Neural cell (in vitro differentiated cells): ENCODE measurements at regions not wholly inside any gene's neighbourhood (a gene's known extent, or its start where the extent isn't known, plus 50 kb on each side); places are given as distances from the start of the nearest gene placed in this dataset.

Experiments
- H2AFZ ChIP-seq: fragments of 200-600, 300-800 bp; sonication (generic), shearing (Covaris generic); 2 replicates; pipeline ENCODE4 v1.6.0; 2014; ENCODE audit warnings: low read depth, mild to moderate bottlenecking, antibody characterized with exemption, low read length, moderate library complexity
- H3F3A ChIP-seq: fragments of 200-600 bp; shearing (Covaris generic); 2 replicates; pipeline ENCODE4 v1.6.1; 2016; ENCODE audit warnings: mild to moderate bottlenecking, moderate library complexity, mixed read lengths, antibody characterized with exemption, low read length; ENCODE audit not compliant: insufficient read depth, poor library complexity, severe bottlenecking
- H3K27ac ChIP-seq: fragments of 200-600, 300-800 bp; sonication (generic), shearing (Covaris generic); 2 replicates; pipeline ENCODE4 v1.5.1; 2014; ENCODE audit warnings: mild to moderate bottlenecking, low read length, moderate library complexity
- H3K27me3 ChIP-seq: fragments of 300-800, 200-600 bp; sonication (generic), shearing (Covaris generic); 2 replicates; pipeline ENCODE4 v1.6.0; 2014; ENCODE audit warnings: mild to moderate bottlenecking, low read depth, low read length, moderate library complexity; ENCODE audit not compliant: insufficient read depth
- H3K36me3 ChIP-seq: fragments of 300-800, 200-600 bp; sonication (generic), shearing (Covaris generic); 2 replicates; pipeline ENCODE4 v1.5.1; 2014; ENCODE audit warnings: mild to moderate bottlenecking, antibody characterized with exemption, low read length, moderate library complexity; ENCODE audit not compliant: insufficient read depth
- H3K4me2 ChIP-seq: fragments of 300-800, 200-600 bp; sonication (generic), shearing (Covaris generic); 2 replicates; pipeline ENCODE4 v1.6.0; 2014; ENCODE audit warnings: mild to moderate bottlenecking, low read length
- H3K4me3 ChIP-seq: fragments of 300-800, 200-600 bp; sonication (generic), shearing (Covaris generic); 2 replicates; pipeline ENCODE4 v1.5.1; 2014; ENCODE audit warnings: mild to moderate bottlenecking, low read length, moderate library complexity
- H3K79me2 ChIP-seq: fragments of 200-600 bp; shearing (Covaris generic); replicated peaks from 2 replicates; pipeline ENCODE4 v1.6.0; 2014; ENCODE audit warnings: mild to moderate bottlenecking, low read length, moderate library complexity; ENCODE audit not compliant: insufficient read depth
- H3K9ac ChIP-seq: fragments of 300-800, 200-600 bp; sonication (generic), shearing (Covaris generic); 2 replicates; pipeline ENCODE4 v1.6.1; 2016; ENCODE audit warnings: mild to moderate bottlenecking, low read length, mixed read lengths
- H3K9me2 ChIP-seq: fragments of 200-600 bp; shearing (Covaris generic); 2 replicates; pipeline ENCODE4 v1.6.1; 2016; ENCODE audit warnings: mild to moderate bottlenecking, low read length, mixed read lengths; ENCODE audit not compliant: insufficient read depth
- H3K9me3 ChIP-seq: fragments of 200-600, 300-800 bp; sonication (generic), shearing (Covaris generic); 2 replicates; pipeline ENCODE4 v1.6.1; 2016; ENCODE audit warnings: mild to moderate bottlenecking, mixed run types, low read length, moderate library complexity, mixed read lengths
- H4K20me1 ChIP-seq: fragments of 200-600 bp; shearing (Covaris generic); 2 replicates; pipeline ENCODE4 v1.6.1; 2016; ENCODE audit warnings: mild to moderate bottlenecking, mixed run types; ENCODE audit not compliant: insufficient read depth
- EP300 ChIP-seq: fragments of 450-650 bp; conservative IDR thresholded peaks from 2 replicates; pipeline ENCODE4 v1.6.1; 2014; ENCODE audit warnings: antibody characterized with exemption, mild to moderate bottlenecking, moderate library complexity; ENCODE audit not compliant: poor library complexity, severe bottlenecking
- EZH2 ChIP-seq: fragments of 200-600, 300-800 bp; shearing (Covaris generic), sonication (generic); IDR thresholded peaks from 2 replicates; pipeline ENCODE4 v1.6.1; 2014; ENCODE audit warnings: antibody characterized with exemption, low read length, borderline replicate concordance, mild to moderate bottlenecking; ENCODE audit not compliant: insufficient read depth, poor library complexity, severe bottlenecking
- MXI1 ChIP-seq: fragments of 450-650 bp; conservative IDR thresholded peaks from 2 replicates; pipeline ENCODE4 v1.6.1; 2014; ENCODE audit warnings: antibody characterized with exemption, mild to moderate bottlenecking; ENCODE audit not compliant: poor library complexity, severe bottlenecking
- POLR2AphosphoS5 ChIP-seq: IDR thresholded peaks from 2 replicates; pipeline ENCODE4 v1.6.1; 2012
- RAD21 ChIP-seq: fragments of 450-650 bp; conservative IDR thresholded peaks from 2 replicates; pipeline ENCODE4 v1.6.1; 2014; ENCODE audit warnings: antibody characterized with exemption, mild to moderate bottlenecking, moderate library complexity
- SMC3 ChIP-seq: fragments of 450-650 bp; conservative IDR thresholded peaks from 2 replicates; pipeline ENCODE4 v1.6.1; 2014; ENCODE audit warnings: antibody characterized with exemption, mild to moderate bottlenecking, moderate library complexity; ENCODE audit not compliant: poor library complexity
- TAF1 ChIP-seq: IDR thresholded peaks from 2 replicates; pipeline ENCODE4 v1.6.1; 2012; ENCODE audit warnings: low read depth
- TF ChIP-seq, protein P1 (sequence below): IDR thresholded peaks from 2 replicates; pipeline ENCODE4 v1.6.1; 2012; ENCODE audit warnings: borderline replicate concordance
- TF ChIP-seq, protein P2 (sequence below): fragments of 450-650 bp; IDR thresholded peaks from 2 replicates; pipeline ENCODE4 v1.5.1; 2014; ENCODE audit warnings: antibody characterized with exemption, mild to moderate bottlenecking, moderate library complexity; ENCODE audit not compliant: poor library complexity, severe bottlenecking

DNA sequence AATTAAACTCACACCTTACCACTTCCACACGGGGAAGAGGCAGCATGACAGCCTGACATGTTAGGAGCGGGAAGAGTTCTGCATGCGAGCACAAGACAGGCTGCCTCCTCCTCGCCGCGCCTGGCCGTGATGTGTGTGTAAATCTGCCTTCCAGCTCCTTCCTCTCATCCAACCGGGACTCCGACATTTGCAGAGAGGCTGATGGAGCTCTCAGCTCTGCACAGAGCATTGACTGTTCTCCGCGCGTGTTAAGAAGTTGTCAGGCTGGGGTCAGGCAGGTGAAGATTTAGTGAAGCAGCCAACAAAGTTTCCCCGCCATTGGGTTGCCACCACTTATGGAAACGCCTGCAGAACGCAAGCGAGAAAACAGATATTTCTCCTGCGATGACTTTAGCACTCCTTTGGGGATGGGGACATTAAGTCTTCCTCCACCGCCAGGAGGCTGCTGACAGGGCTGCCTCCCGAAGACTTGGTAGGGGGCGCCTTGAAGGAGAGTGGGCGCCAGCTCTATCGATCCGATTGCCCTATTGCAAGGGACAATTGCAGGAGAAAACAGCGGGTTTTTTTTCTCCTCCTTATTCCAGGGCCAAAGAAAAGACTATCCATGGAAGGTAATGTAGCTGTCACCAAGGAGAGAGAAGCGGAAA is 213.9 kb upstream of the TSHZ3 start:
- TF ChIP-seq RAD21 (no peak), EP300 (no peak), TAF1 (no peak), POLR2AphosphoS5 (no peak), SMC3 (no peak), MXI1 (no peak), EZH2 (no peak)
- TF ChIP-seq, protein P1, sequence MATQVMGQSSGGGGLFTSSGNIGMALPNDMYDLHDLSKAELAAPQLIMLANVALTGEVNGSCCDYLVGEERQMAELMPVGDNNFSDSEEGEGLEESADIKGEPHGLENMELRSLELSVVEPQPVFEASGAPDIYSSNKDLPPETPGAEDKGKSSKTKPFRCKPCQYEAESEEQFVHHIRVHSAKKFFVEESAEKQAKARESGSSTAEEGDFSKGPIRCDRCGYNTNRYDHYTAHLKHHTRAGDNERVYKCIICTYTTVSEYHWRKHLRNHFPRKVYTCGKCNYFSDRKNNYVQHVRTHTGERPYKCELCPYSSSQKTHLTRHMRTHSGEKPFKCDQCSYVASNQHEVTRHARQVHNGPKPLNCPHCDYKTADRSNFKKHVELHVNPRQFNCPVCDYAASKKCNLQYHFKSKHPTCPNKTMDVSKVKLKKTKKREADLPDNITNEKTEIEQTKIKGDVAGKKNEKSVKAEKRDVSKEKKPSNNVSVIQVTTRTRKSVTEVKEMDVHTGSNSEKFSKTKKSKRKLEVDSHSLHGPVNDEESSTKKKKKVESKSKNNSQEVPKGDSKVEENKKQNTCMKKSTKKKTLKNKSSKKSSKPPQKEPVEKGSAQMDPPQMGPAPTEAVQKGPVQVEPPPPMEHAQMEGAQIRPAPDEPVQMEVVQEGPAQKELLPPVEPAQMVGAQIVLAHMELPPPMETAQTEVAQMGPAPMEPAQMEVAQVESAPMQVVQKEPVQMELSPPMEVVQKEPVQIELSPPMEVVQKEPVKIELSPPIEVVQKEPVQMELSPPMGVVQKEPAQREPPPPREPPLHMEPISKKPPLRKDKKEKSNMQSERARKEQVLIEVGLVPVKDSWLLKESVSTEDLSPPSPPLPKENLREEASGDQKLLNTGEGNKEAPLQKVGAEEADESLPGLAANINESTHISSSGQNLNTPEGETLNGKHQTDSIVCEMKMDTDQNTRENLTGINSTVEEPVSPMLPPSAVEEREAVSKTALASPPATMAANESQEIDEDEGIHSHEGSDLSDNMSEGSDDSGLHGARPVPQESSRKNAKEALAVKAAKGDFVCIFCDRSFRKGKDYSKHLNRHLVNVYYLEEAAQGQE: no peak
- TF ChIP-seq, protein P2, sequence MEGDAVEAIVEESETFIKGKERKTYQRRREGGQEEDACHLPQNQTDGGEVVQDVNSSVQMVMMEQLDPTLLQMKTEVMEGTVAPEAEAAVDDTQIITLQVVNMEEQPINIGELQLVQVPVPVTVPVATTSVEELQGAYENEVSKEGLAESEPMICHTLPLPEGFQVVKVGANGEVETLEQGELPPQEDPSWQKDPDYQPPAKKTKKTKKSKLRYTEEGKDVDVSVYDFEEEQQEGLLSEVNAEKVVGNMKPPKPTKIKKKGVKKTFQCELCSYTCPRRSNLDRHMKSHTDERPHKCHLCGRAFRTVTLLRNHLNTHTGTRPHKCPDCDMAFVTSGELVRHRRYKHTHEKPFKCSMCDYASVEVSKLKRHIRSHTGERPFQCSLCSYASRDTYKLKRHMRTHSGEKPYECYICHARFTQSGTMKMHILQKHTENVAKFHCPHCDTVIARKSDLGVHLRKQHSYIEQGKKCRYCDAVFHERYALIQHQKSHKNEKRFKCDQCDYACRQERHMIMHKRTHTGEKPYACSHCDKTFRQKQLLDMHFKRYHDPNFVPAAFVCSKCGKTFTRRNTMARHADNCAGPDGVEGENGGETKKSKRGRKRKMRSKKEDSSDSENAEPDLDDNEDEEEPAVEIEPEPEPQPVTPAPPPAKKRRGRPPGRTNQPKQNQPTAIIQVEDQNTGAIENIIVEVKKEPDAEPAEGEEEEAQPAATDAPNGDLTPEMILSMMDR: no peak
- Histone ChIP-seq H3K27ac (no peak overlapping the region), H3K9me2 (no peaks in the 10 kb centered on the region), H3K9me3 (no peaks in the 10 kb centered on the region), H3K4me3 (no peak overlapping the region), H3K9ac (no peak overlapping the region), H3K36me3 (no peaks in the 10 kb centered on the region), H3F3A (no peaks in the 10 kb centered on the region), H2AFZ (no peak overlapping the region), H4K20me1 (no peaks in the 10 kb centered on the region), H3K4me2 (no peak overlapping the region), H3K27me3 (no peaks in the 10 kb centered on the region), H3K79me2 (no peaks in the 10 kb centered on the region)

- no peaks in the 10 kb centered on the region for H3K27me3 ChIP-seq
- no peak overlapping the region for H3K27ac ChIP-seq
- no peaks in the 10 kb centered on the region for H3K36me3 ChIP-seq
- no peak overlapping the region for H3K4me2 ChIP-seq
- no peak overlapping the region for H3K9ac ChIP-seq
- TF ChIP-seq EZH2 (no peak), POLR2AphosphoS5 (no peak), RAD21 (no peak), MXI1 (no peak), SMC3 (no peak), EP300 (no peak), TAF1 (no peak)
- TF ChIP-seq, protein P2: no peak
- TF ChIP-seq, protein P1: no peak
- no peaks in the 10 kb centered on the region for H3K9me2 ChIP-seq
- no peaks in the 10 kb centered on the region for H3K79me2 ChIP-seq
- H2AFZ ChIP-seq: no peak overlapping the region
- no peaks in the 10 kb centered on the region for H3K9me3 ChIP-seq
- H3F3A ChIP-seq: no peaks in the 10 kb centered on the region
- H3K4me3 ChIP-seq: no peak overlapping the region
- no peaks in the 10 kb centered on the region for H4K20me1 ChIP-seq
Measured at GRCh38 chr19:31567776-31568175, 218.5 kb upstream of the TSHZ3 start.
